ENCODE measurements at regions not wholly inside any gene's neighbourhood (a gene's known extent, or its start where the extent isn't known, plus 50 kb on each side); places are given as distances from the start of the nearest gene placed in this dataset.
"Not testable (repeated sequence)": the region's sequence is repeated elsewhere in the genome, so short reads cannot be mapped to it uniquely, and the experiment has no call there.

GRCh38 chr4:84264652-84265051 lies 234.4 kb downstream of the NKX6-1 start:
- Histone ChIP-seq H3K9me3 (ENCODE audit: control insufficient read depth, low read depth, low read length) (no peaks in the 10 kb centered on the region), H3K4me1 (ENCODE audit: control insufficient read depth, low read depth, low read length) (no peaks in the 10 kb centered on the region), H3K36me3 (ENCODE audit: control insufficient read depth, low read depth, low read length) (no peaks in the 10 kb centered on the region), H3K9ac (ENCODE audit: low read length) (no peak overlapping the region), H3K4me3 (ENCODE audit: low read length) (no peak overlapping the region), H3K27ac (ENCODE audit: low read length) (no peak overlapping the region), H3K27me3 (ENCODE audit: control insufficient read depth, insufficient read depth, low read length) (no peaks in the 10 kb centered on the region)

DNA sequence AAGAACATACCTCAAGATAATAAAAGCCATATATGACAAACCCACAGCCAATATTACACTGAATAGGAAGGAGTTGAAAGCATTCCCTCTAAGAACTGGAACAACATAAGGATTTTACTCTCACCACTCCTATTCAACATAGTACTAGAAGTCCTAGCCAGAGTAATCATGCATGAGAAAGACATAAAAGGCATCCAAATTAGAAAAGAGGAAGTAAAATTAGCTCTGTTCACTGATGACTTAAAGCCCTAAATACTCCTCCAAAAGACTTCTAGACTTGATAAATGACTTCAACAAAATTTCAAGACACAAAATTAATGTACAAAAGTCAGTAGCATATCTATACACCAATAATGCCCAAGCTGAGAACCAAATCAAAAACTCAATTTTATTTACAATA lies 235.7 kb downstream of the NKX6-1 start:
- Histone ChIP-seq H3K9ac (ENCODE audit: low read length) (no peak overlapping the region), H3K27me3 (ENCODE audit: control insufficient read depth, insufficient read depth, low read length) (no peaks in the 10 kb centered on the region), H3K9me3 (ENCODE audit: control insufficient read depth, low read depth, low read length) (no peaks in the 10 kb centered on the region), H3K4me1 (ENCODE audit: control insufficient read depth, low read depth, low read length) (no peaks in the 10 kb centered on the region), H3K36me3 (ENCODE audit: control insufficient read depth, low read depth, low read length) (no peaks in the 10 kb centered on the region), H3K4me3 (ENCODE audit: low read length) (no peak overlapping the region), H3K27ac (ENCODE audit: low read length) (no peak overlapping the region)

- Histone ChIP-seq H3K9ac (ENCODE audit: low read length) (no peak overlapping the region), H3K27ac (ENCODE audit: low read length) (no peak overlapping the region), H3K27me3 (ENCODE audit: control insufficient read depth, insufficient read depth, low read length) (no peaks in the 10 kb centered on the region), H3K36me3 (ENCODE audit: control insufficient read depth, low read depth, low read length) (no peaks in the 10 kb centered on the region), H3K9me3 (ENCODE audit: control insufficient read depth, low read depth, low read length) (no peaks in the 10 kb centered on the region), H3K4me1 (ENCODE audit: control insufficient read depth, low read depth, low read length) (no peaks in the 10 kb centered on the region), H3K4me3 (ENCODE audit: low read length) (no peak overlapping the region)
Observed at GRCh38 chr4:84260495-84260894, 238.6 kb downstream of the NKX6-1 start.

DNA sequence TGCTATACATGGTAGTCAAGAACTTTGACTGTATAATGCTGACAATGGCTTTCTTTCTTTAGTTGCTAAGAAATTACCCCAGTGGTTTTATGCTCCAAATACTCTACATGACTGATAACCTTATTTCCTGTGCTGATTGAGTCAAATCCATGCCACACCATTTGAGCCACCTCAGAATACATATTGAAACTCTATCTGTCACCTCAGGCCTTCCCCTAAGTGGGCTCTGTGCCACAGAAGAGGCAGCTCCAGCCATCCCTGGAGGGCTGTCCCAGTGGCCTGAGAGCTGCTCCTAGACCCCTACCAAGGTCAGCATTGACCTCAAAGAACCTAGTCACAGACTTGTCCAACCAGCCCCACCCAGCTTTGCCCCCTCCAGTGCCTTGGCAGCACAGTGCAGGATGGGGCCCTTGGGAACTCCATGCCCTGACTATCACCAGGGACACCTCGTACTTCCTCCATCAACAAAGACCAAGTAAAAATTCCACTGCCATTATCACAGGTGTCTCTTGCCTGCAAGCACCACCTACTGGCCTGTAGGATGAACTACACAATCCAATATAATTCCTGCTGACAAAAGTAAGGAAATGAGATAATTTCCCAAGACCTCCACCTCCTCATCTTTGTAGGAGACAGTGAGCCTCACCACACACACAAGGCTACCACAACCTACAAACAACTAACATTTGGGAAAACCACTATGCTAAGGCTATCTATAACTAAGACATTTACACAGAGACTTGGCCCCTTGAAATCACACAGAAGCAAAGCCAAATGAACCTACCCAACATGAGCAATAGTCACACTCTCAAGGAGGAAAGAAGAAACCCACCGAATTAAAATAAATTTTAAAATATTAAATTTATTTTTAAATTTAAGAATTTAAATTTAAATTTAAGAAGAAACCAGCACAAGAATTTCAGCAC lies 239.9 kb downstream of the NKX6-1 start:
- Histone ChIP-seq H3K4me3 (ENCODE audit: low read length) (no peak overlapping the region), H3K4me1 (ENCODE audit: control insufficient read depth, low read depth, low read length) (no peaks in the 10 kb centered on the region), H3K9ac (ENCODE audit: low read length) (no peak overlapping the region), H3K27me3 (ENCODE audit: control insufficient read depth, insufficient read depth, low read length) (no peaks in the 10 kb centered on the region), H3K27ac (ENCODE audit: low read length) (no peak overlapping the region), H3K36me3 (ENCODE audit: control insufficient read depth, low read depth, low read length) (no peaks in the 10 kb centered on the region), H3K9me3 (ENCODE audit: control insufficient read depth, low read depth, low read length) (no peaks in the 10 kb centered on the region)

DNA sequence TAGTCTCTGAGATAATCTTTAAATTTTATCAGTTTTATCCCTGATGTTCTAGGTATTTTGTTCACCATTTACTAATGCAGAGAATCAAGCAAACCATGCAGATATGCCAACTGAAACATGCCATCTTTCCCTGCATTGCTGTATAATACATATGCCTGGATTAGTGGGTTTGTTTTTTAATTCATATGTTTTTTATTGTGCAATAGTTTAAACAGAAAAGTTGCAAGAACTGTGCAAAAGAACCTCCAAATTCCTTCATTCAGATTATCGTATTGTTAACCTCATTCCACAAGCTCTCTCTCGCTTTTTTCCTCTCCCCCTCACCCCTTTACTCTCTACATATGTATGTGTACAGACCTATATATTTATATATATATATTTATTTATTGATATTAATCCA lies 244.6 kb downstream of the NKX6-1 start:
- Histone ChIP-seq H3K27ac (ENCODE audit: low read length) (no peak overlapping the region), H3K9me3 (ENCODE audit: control insufficient read depth, low read depth, low read length) (peaks cover 4% of the 10 kb centered on the region), H3K4me3 (ENCODE audit: low read length) (no peak overlapping the region), H3K4me1 (ENCODE audit: control insufficient read depth, low read depth, low read length) (no peaks in the 10 kb centered on the region), H3K27me3 (ENCODE audit: control insufficient read depth, insufficient read depth, low read length) (no peaks in the 10 kb centered on the region), H3K36me3 (ENCODE audit: control insufficient read depth, low read depth, low read length) (no peaks in the 10 kb centered on the region), H3K9ac (ENCODE audit: low read length) (no peak overlapping the region)

GRCh38 chr4:84249521-84249920 lies 249.6 kb downstream of the NKX6-1 start:
- no peaks in the 10 kb centered on the region for H3K4me1 ChIP-seq (ENCODE audit: control insufficient read depth, low read depth, low read length)
- no peak overlapping the region for H3K27ac ChIP-seq (ENCODE audit: low read length)
- H3K9ac ChIP-seq (ENCODE audit: low read length): no peak overlapping the region
- peaks cover 4% of the 10 kb centered on the region for H3K9me3 ChIP-seq (ENCODE audit: control insufficient read depth, low read depth, low read length)
- no peaks in the 10 kb centered on the region for H3K36me3 ChIP-seq (ENCODE audit: control insufficient read depth, low read depth, low read length)
- no peaks in the 10 kb centered on the region for H3K27me3 ChIP-seq (ENCODE audit: control insufficient read depth, insufficient read depth, low read length)
- H3K4me3 ChIP-seq (ENCODE audit: low read length): no peak overlapping the region

DNA sequence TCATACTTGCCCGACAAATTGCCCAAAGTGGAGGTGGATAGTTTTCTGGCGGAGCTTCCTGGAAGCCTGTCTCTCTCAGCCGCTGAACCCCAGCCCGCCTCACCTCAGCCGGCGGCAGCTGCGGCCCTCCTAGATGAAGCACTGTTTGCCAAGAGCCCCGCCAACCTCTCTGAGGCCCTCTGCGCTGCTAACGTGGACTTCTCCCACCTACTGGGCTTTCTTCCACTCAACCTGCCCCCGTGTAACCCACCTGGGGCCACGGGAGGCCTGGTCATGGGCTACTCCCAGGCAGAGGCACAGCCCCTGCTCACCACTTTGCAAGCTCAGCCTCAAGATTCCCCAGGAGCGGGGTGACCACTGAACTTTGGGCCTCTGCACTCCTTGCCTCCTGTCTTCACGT lies 254.1 kb downstream of the NKX6-1 start:
- not testable (repeated sequence) for H3K27ac ChIP-seq (ENCODE audit: low read length); H3K9ac ChIP-seq (ENCODE audit: low read length); H3K36me3 ChIP-seq (ENCODE audit: control insufficient read depth, low read depth, low read length); H3K27me3 ChIP-seq (ENCODE audit: control insufficient read depth, insufficient read depth, low read length); H3K4me3 ChIP-seq (ENCODE audit: low read length); H3K9me3 ChIP-seq (ENCODE audit: control insufficient read depth, low read depth, low read length); H3K4me1 ChIP-seq (ENCODE audit: control insufficient read depth, low read depth, low read length)

DNA sequence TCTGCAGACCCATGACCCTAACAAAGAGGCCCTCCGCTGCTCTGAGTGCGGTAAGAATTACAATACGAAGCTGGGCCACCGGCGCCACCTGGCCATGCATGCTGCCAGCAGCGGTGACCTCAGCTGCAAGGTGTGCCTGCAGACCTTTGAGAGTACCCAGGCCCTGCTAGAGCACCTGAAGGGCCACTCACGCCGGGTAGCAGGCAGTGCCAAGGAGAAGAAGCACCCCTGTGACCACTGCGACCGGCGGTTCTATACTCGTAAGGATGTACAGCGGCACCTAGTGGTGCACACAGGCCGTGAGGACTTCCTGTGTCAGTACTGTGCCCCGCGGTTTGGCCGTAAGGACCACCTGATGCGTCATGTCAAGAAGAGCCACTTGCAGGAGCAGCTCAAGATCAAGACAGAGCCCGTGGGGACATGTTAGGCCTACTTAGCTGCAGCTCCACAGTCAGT lies 254.7 kb downstream of the NKX6-1 start:
- not testable (repeated sequence) for H3K27ac ChIP-seq (ENCODE audit: low read length); H3K9ac ChIP-seq (ENCODE audit: low read length); H3K27me3 ChIP-seq (ENCODE audit: control insufficient read depth, insufficient read depth, low read length); H3K4me3 ChIP-seq (ENCODE audit: low read length); H3K4me1 ChIP-seq (ENCODE audit: control insufficient read depth, low read depth, low read length); H3K36me3 ChIP-seq (ENCODE audit: control insufficient read depth, low read depth, low read length); H3K9me3 ChIP-seq (ENCODE audit: control insufficient read depth, low read depth, low read length)

DNA sequence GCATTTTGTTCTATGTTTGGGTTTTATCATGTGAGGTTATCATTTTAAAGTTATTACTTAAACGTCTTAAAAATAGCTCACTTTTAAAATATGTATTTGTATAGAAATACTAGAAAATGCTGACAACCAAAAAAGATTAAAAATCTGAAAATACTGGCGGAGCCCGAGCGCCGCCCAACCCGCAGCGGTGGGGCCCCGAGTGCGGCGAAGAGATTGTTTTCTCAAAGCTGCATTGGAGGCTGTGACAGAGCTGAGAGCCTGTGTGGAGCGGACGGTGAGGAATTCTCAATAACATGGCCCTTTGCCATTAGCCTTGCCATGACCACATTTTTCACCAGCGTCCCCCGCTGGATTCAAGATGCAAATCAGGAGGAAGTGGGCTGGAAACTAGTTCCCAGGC lies 255.4 kb downstream of the NKX6-1 start:
- no peak overlapping the region for H3K4me3 ChIP-seq (ENCODE audit: low read length)
- no peaks in the 10 kb centered on the region for H3K9me3 ChIP-seq (ENCODE audit: control insufficient read depth, low read depth, low read length)
- H3K36me3 ChIP-seq (ENCODE audit: control insufficient read depth, low read depth, low read length): no peaks in the 10 kb centered on the region
- H3K27me3 ChIP-seq (ENCODE audit: control insufficient read depth, insufficient read depth, low read length): no peaks in the 10 kb centered on the region
- no peak overlapping the region for H3K9ac ChIP-seq (ENCODE audit: low read length)
- no peak overlapping the region for H3K27ac ChIP-seq (ENCODE audit: low read length)
- no peaks in the 10 kb centered on the region for H3K4me1 ChIP-seq (ENCODE audit: control insufficient read depth, low read depth, low read length)

- Histone ChIP-seq H3K9me3 (ENCODE audit: control insufficient read depth, low read depth, low read length) (no peaks in the 10 kb centered on the region), H3K4me1 (ENCODE audit: control insufficient read depth, low read depth, low read length) (no peaks in the 10 kb centered on the region), H3K4me3 (ENCODE audit: low read length) (no peak overlapping the region), H3K27me3 (ENCODE audit: control insufficient read depth, insufficient read depth, low read length) (no peaks in the 10 kb centered on the region), H3K36me3 (ENCODE audit: control insufficient read depth, low read depth, low read length) (no peaks in the 10 kb centered on the region), H3K27ac (ENCODE audit: low read length) (no peak overlapping the region), H3K9ac (ENCODE audit: low read length) (no peak overlapping the region)
Observed at GRCh38 chr4:84239278-84239845, 259.7 kb downstream of the NKX6-1 start.

DNA sequence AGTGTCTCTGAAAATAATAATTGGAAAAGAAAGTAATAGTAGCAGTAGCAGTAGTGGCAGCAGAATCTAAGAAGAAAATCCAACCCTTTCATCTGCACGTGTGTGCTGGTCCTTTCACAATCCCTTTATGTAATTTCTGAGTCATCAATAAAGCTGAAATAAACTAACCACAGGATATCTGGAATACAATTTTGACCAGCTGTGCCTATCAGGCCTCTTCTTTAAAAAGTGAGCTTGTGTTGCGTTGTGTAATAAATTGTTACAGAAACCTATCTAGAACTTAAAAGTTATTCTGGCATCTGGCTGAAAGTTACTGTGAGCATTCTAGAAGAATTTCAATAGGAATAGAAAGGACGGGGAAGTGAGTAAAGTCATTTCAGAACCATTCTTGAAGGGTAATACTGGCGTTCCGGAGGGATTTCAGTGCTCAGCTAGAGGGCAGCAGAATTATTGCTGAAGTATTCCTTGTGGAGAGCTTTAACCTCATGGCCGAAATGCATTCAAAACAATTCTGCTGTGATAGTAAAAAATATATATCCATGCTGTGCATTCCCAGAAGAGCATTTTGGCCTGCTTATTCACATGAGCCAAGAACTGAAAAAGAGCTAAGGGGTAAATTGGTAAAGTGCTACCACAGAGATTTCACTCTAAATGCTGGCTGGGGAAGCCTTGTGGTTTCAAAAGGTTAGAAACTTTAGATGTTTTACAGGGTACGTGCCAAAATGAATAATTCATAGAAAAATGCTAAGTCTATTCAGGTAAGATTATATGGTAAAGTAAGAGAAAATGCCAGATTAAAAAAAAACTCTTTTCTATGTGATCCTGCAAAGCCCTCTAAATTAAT lies 260.6 kb downstream of the NKX6-1 start:
- no peaks in the 10 kb centered on the region for H3K27me3 ChIP-seq (ENCODE audit: control insufficient read depth, insufficient read depth, low read length)
- H3K36me3 ChIP-seq (ENCODE audit: control insufficient read depth, low read depth, low read length): no peaks in the 10 kb centered on the region
- no peaks in the 10 kb centered on the region for H3K4me1 ChIP-seq (ENCODE audit: control insufficient read depth, low read depth, low read length)
- H3K27ac ChIP-seq (ENCODE audit: low read length): no peak overlapping the region
- no peak overlapping the region for H3K9ac ChIP-seq (ENCODE audit: low read length)
- H3K9me3 ChIP-seq (ENCODE audit: control insufficient read depth, low read depth, low read length): no peaks in the 10 kb centered on the region
- no peak overlapping the region for H3K4me3 ChIP-seq (ENCODE audit: low read length)

Data from iPS-18a (cell line).